ENCODE measurements at regions not wholly inside any gene's neighbourhood (a gene's known extent, or its start where the extent isn't known, plus 50 kb on each side); places are given as distances from the start of the nearest gene placed in this dataset.
A peak's percentile ranks its signal among the peaks of the same experiment; 100 is the strongest.

GRCh38 chr4:136691607-136692006 lies 840.7 kb downstream of the PCDH18 start:
- H3K4me3 ChIP-seq (replicated peaks; ENCODE audit: low read depth, low read length) = no peak overlapping the region
- no peak for DNase-seq (ENCODE audit: low read depth)
- no peak for TF ChIP-seq CTCF (IDR thresholded peaks at IDR 0.05; ENCODE audit: low read length, missing control alignments)

GRCh38 chr4:136690360-136690759 lies 841.9 kb downstream of the PCDH18 start:
- TF ChIP-seq CTCF (IDR thresholded peaks at IDR 0.05; ENCODE audit: low read length, missing control alignments) = no peak
- no peak for DNase-seq (ENCODE audit: low read depth)
- no peak overlapping the region for H3K4me3 ChIP-seq (replicated peaks; ENCODE audit: low read depth, low read length)

- no peak for DNase-seq (ENCODE audit: low read depth)
- no peak overlapping the region for H3K4me3 ChIP-seq (replicated peaks; ENCODE audit: low read depth, low read length)
- TF ChIP-seq CTCF (IDR thresholded peaks at IDR 0.05; ENCODE audit: low read length, missing control alignments) = no peak
These were observed 844.7 kb downstream of the PCDH18 start for GRCh38 chr4:136687596-136687995.

GRCh38 chr4:136687118-136687517 lies 845.2 kb downstream of the PCDH18 start:
- H3K4me3 ChIP-seq (replicated peaks; ENCODE audit: low read depth, low read length) = no peak overlapping the region
- no peak for DNase-seq (ENCODE audit: low read depth)
- TF ChIP-seq CTCF (IDR thresholded peaks at IDR 0.05; ENCODE audit: low read length, missing control alignments) = peak; percentile 21

- no peak for DNase-seq (ENCODE audit: low read depth)
- no peak for TF ChIP-seq CTCF (IDR thresholded peaks at IDR 0.05; ENCODE audit: low read length, missing control alignments)
These were observed 851.5 kb downstream of the PCDH18 start for GRCh38 chr4:136680761-136681160.

GRCh38 chr4:136680271-136680670 lies 852.0 kb downstream of the PCDH18 start:
- TF ChIP-seq CTCF (IDR thresholded peaks at IDR 0.05; ENCODE audit: low read length, missing control alignments) = no peak
- H3K4me3 ChIP-seq (replicated peaks; ENCODE audit: low read depth, low read length) = no peak overlapping the region
- DNase-seq (ENCODE audit: low read depth) = peak; percentile 4

More at GRCh38 chr4:136680761-136681160, 851.5 kb downstream of the PCDH18 start:
- no peak overlapping the region for H3K4me3 ChIP-seq (replicated peaks; ENCODE audit: low read depth, low read length)

- TF ChIP-seq CTCF (IDR thresholded peaks at IDR 0.05; ENCODE audit: low read length, missing control alignments) = no peak
- DNase-seq (ENCODE audit: low read depth) = no peak
- H3K4me3 ChIP-seq (replicated peaks; ENCODE audit: low read depth, low read length) = no peak overlapping the region
These were observed 862.0 kb downstream of the PCDH18 start for GRCh38 chr4:136670265-136670664.

All from fibroblast of pulmonary artery (primary cell).